H1 (cell line): ENCODE measurements at regions not wholly inside any gene's neighbourhood (a gene's known extent, or its start where the extent isn't known, plus 50 kb on each side); places are given as distances from the start of the nearest gene placed in this dataset.

ENCODE experiments used
- CTCF ChIA-PET: fragments of 300-600 bp; sonication (Branson Sonifier 250); formaldehyde crosslinking; loops from one replicate; lab custom pipeline; 2021; ENCODE audit not compliant: partially characterized antibody; lab: Charles Lee
- POLR2A ChIA-PET: fragments of 300-600 bp; sonication (Branson Sonifier 250); formaldehyde crosslinking; loops from one replicate; lab custom pipeline; 2021; ENCODE audit warnings: inconsistent platforms; ENCODE audit not compliant: partially characterized antibody; lab: Charles Lee
- DNase-seq, 2 experiments: peaks; one replicate each; pipeline versions ENCODE4 v3.0.0 to v3.0.0-alpha.2; 2010 to 2022; ENCODE audit warnings: low spot score in 2 of 2, low read depth in 1 of 2, mixed read lengths in 1 of 2
- FAIRE-seq: peaks from 2 replicates; lab custom pipeline; 2011; peaks lifted over from hg19 to GRCh38; lab: Jason Lieb, UNC
- H2AFZ ChIP-seq: 2 replicates; pipeline ENCODE4 v1.8.1; 2012; ENCODE audit warnings: low read length, inconsistent platforms
- H2AK5ac ChIP-seq: 2 replicates; pipeline ENCODE4 v1.6.1; 2013; ENCODE audit warnings: low read depth, low read length
- H2BK120ac ChIP-seq: replicated peaks from 2 replicates; pipeline ENCODE3; 2013; ENCODE audit warnings: low read depth, low read length, inconsistent platforms
- H2BK12ac ChIP-seq: 2 replicates; pipeline ENCODE4 v1.6.1; 2013; ENCODE audit warnings: low read depth, low read length
- H2BK15ac ChIP-seq: 2 replicates; pipeline ENCODE4 v1.6.1; 2013; ENCODE audit warnings: low read length
- H2BK20ac ChIP-seq: 2 replicates; pipeline ENCODE4 v1.6.1; 2013; ENCODE audit warnings: low read length
- H2BK5ac ChIP-seq: 2 replicates; pipeline ENCODE4 v1.6.1; 2013; ENCODE audit warnings: low read depth, low read length
- H3K14ac ChIP-seq: 2 replicates; pipeline ENCODE4 v1.6.1; 2013; ENCODE audit warnings: inconsistent platforms; ENCODE audit not compliant: insufficient read length
- H3K18ac ChIP-seq: 2 replicates; pipeline ENCODE4 v1.6.1; 2013; ENCODE audit warnings: low read length; ENCODE audit errors: extremely low read depth
- H3K23ac ChIP-seq: 2 replicates; pipeline ENCODE4 v1.6.1; 2013; ENCODE audit warnings: inconsistent platforms; ENCODE audit not compliant: insufficient read length
- H3K23me2 ChIP-seq: 2 replicates; pipeline ENCODE4 v1.6.1; 2013; ENCODE audit warnings: low read depth, low read length
- H3K27ac ChIP-seq: 2 replicates; pipeline ENCODE4 v1.6.1; 2011; ENCODE audit warnings: low read depth, low read length, inconsistent platforms
- H3K27me3 ChIP-seq, 4 experiments: replicated peaks in 1 of 4; 1 replicate in 1 of 4; 2 replicates in 3 of 4; pipeline versions ENCODE4 v1.6.1 to v1.8.1; 2011 to 2013; ENCODE audit warnings: low read length in 3 of 4, mild to moderate bottlenecking in 3 of 4, inconsistent platforms in 2 of 4, mixed read lengths in 2 of 4, moderate library complexity in 1 of 4; ENCODE audit not compliant: control insufficient read depth in 3 of 4, insufficient read depth in 3 of 4; ENCODE audit errors: extremely low read depth in 1 of 4
- H3K36me3 ChIP-seq, 4 experiments: 2 replicates each; pipeline versions ENCODE4 v1.6.1 to v1.8.1; 2011 to 2013; ENCODE audit warnings: mild to moderate bottlenecking in 4 of 4, low read length in 3 of 4, moderate library complexity in 2 of 4, control low read depth in 1 of 4, inconsistent platforms in 1 of 4; ENCODE audit not compliant: insufficient read depth in 4 of 4, control insufficient read depth in 2 of 4
- H3K4ac ChIP-seq: replicated peaks from 2 replicates; pipeline ENCODE3; 2013; ENCODE audit warnings: low read length, low read depth, mixed read lengths, inconsistent platforms; ENCODE audit not compliant: insufficient read length
- H3K4me1 ChIP-seq, 4 experiments: replicated peaks in 1 of 4; 1 replicate in 1 of 4; 2 replicates in 3 of 4; pipeline versions ENCODE4 v1.6.1 to v1.8.1; 2011 to 2013; ENCODE audit warnings: low read length in 3 of 4, inconsistent platforms in 2 of 4, mixed read lengths in 1 of 4; ENCODE audit not compliant: insufficient read depth in 4 of 4, control insufficient read depth in 3 of 4
- H3K4me2 ChIP-seq, 2 experiments: 2 replicates each; pipeline versions ENCODE4 v1.6.1 to v1.8.1; 2011 to 2013; ENCODE audit warnings: low read depth in 2 of 2, low read length in 2 of 2, control low read depth in 1 of 2, inconsistent platforms in 1 of 2, mild to moderate bottlenecking in 1 of 2; ENCODE audit not compliant: insufficient read depth in 1 of 2
- H3K4me3 ChIP-seq, 4 experiments: fragments of 200-600, 300-600 bp in 1 of 4; sonication (generic), shearing (Covaris generic), sonication (Bioruptor Twin) in 1 of 4; 2 replicates each; pipeline versions ENCODE4 v1.5.1 to v1.8.1; 2011 to 2016; ENCODE audit warnings: low read length in 4 of 4, low read depth in 3 of 4, control low read depth in 2 of 4, inconsistent platforms in 2 of 4, mild to moderate bottlenecking in 2 of 4, mixed read lengths in 1 of 4, moderate library complexity in 1 of 4; ENCODE audit not compliant: insufficient read depth in 2 of 4; ENCODE audit errors: extremely low read depth in 1 of 4
- H3K56ac ChIP-seq: replicated peaks from 2 replicates; pipeline ENCODE3; 2013; ENCODE audit warnings: low read depth, mild to moderate bottlenecking, mixed read lengths, low read length, inconsistent platforms; ENCODE audit not compliant: insufficient read length
- H3K79me1 ChIP-seq: 2 replicates; pipeline ENCODE4 v1.6.1; 2013; ENCODE audit warnings: low read depth, low read length, control low read depth
- H3K79me2 ChIP-seq, 2 experiments: 2 replicates each; pipeline versions ENCODE4 v1.6.1 to v1.8.1; 2012 to 2013; ENCODE audit warnings: low read length in 2 of 2, mild to moderate bottlenecking in 2 of 2, inconsistent platforms in 1 of 2; ENCODE audit not compliant: insufficient read depth in 2 of 2, control insufficient read depth in 1 of 2
- H3K9ac ChIP-seq, 4 experiments: replicated peaks in 1 of 4; 1 replicate in 1 of 4; 2 replicates in 3 of 4; pipeline versions ENCODE4 v1.6.1 to v1.8.1; 2011 to 2013; ENCODE audit warnings: low read depth in 3 of 4, low read length in 3 of 4, control low read depth in 2 of 4, mild to moderate bottlenecking in 2 of 4, moderate library complexity in 2 of 4, inconsistent platforms in 1 of 4; ENCODE audit errors: extremely low read depth in 1 of 4
- H3K9me3 ChIP-seq, 2 experiments: 2 replicates each; pipeline versions ENCODE4 v1.6.1 to v1.8.1; 2012 to 2013; ENCODE audit warnings: mild to moderate bottlenecking in 2 of 2, moderate library complexity in 2 of 2, control low read depth in 1 of 2, inconsistent platforms in 1 of 2, low read depth in 1 of 2, low read length in 1 of 2, mixed read lengths in 1 of 2; ENCODE audit not compliant: insufficient read depth in 2 of 2
- H4K20me1 ChIP-seq, 2 experiments: replicated peaks in 1 of 2; 2 replicates each; pipeline versions ENCODE3 to v1.8.1; 2011 to 2013; ENCODE audit warnings: inconsistent platforms in 2 of 2, low read length in 2 of 2, mild to moderate bottlenecking in 1 of 2; ENCODE audit not compliant: insufficient read depth in 2 of 2, control insufficient read depth in 1 of 2
- H4K5ac ChIP-seq: 2 replicates; pipeline ENCODE4 v1.6.1; 2013; ENCODE audit warnings: low read length, low read depth, mixed read lengths, inconsistent platforms; ENCODE audit not compliant: insufficient read length
- H4K8ac ChIP-seq: 2 replicates; pipeline ENCODE4 v1.8.0; 2013; ENCODE audit warnings: mild to moderate bottlenecking, moderate library complexity, low read length, inconsistent platforms; ENCODE audit not compliant: insufficient read depth; ENCODE audit errors: extremely low read depth
- H4K91ac ChIP-seq: replicated peaks from 2 replicates; pipeline ENCODE3; 2013; ENCODE audit warnings: low read length, mixed read lengths, inconsistent platforms; ENCODE audit not compliant: insufficient read length
- CBX8 ChIP-seq: fragments of 300-800, 300-1000 bp; sonication (generic); IDR thresholded peaks from 2 replicates; pipeline ENCODE4 v1.7.1; 2016; ENCODE audit warnings: low read depth, low read length, borderline replicate concordance
- CEBPB ChIP-seq: IDR thresholded peaks from 2 replicates; pipeline ENCODE4 v1.6.1; 2012; ENCODE audit warnings: low read depth, low read length
- HDAC2 ChIP-seq, 2 experiments: fragments of 300-600 bp in 1 of 2; sonication (generic) in 1 of 2; IDR thresholded peaks; 2 replicates each; pipeline ENCODE4 v1.6.1; 2011 to 2012; ENCODE audit warnings: low read depth in 2 of 2, low read length in 2 of 2, mild to moderate bottlenecking in 2 of 2, moderate library complexity in 2 of 2, borderline replicate concordance in 1 of 2, inconsistent platforms in 1 of 2
- HDAC6 ChIP-seq: IDR thresholded peaks from one replicate; pipeline ENCODE4 v1.7.1; 2012; ENCODE audit warnings: low read depth, mild to moderate bottlenecking, inconsistent platforms, low read length, moderate library complexity
- MAX ChIP-seq: IDR thresholded peaks from 2 replicates; pipeline ENCODE4 v1.6.1; 2012; ENCODE audit warnings: inconsistent platforms
- POLR2A ChIP-seq, 2 experiments: IDR thresholded peaks; 1 replicate in 1 of 2; 2 replicates in 1 of 2; pipeline ENCODE4 v1.6.1; 2011; ENCODE audit warnings: low read depth in 2 of 2, low read length in 2 of 2, mild to moderate bottlenecking in 2 of 2; ENCODE audit errors: control extremely low read depth in 1 of 2
- RAD21 ChIP-seq, 2 experiments: IDR thresholded peaks in 1 of 2; conservative IDR thresholded peaks in 1 of 2; 2 replicates each; pipeline ENCODE4 v1.6.1; 2011; ENCODE audit warnings: low read depth in 2 of 2, low read length in 2 of 2, improper control_type of control experiment in 1 of 2, inconsistent platforms in 1 of 2, mild to moderate bottlenecking in 1 of 2, moderate library complexity in 1 of 2
- RFX5 ChIP-seq: IDR thresholded peaks from 2 replicates; pipeline ENCODE4 v1.6.1; 2011; ENCODE audit warnings: low read depth, low read length, improper control_type of control experiment, borderline replicate concordance
- YY1 ChIP-seq: IDR thresholded peaks from 2 replicates; pipeline ENCODE4 v1.6.1; 2011; ENCODE audit warnings: low read depth, mild to moderate bottlenecking, low read length
- WGBS, 2 experiments: shearing (Covaris generic) in 1 of 2; methylation state at CpG; one replicate each; pipeline versions ENCODE4 v1.1.6 to v1.1.7; 2013 to 2015; ENCODE audit warnings: low lambda C conversion rate in 2 of 2, mixed read lengths in 2 of 2, inconsistent platforms in 1 of 2, low coverage in 1 of 2, missing lambda C conversion rate in 1 of 2; ENCODE audit not compliant: insufficient replicate concordance in 2 of 2, insufficient coverage in 1 of 2, insufficient read length in 1 of 2; ENCODE audit errors: extremely low coverage in 1 of 2, missing lambda C conversion rate in 1 of 2; 5-methylcytosine and 5-hydroxymethylcytosine counted together

GRCh38 chr5:4440536-4440935 is 699.6 kb upstream of the ADAMTS16 start:
- no peak overlapping the region for H2AFZ ChIP-seq
- H3K36me3 ChIP-seq, result no peaks in the 10 kb centered on the region
- no peaks in the 10 kb centered on the region for H3K79me2 ChIP-seq
- no peak overlapping the region for H3K4ac ChIP-seq
- H2BK12ac ChIP-seq, result no peak overlapping the region
- no peaks in the 10 kb centered on the region for H3K27me3 ChIP-seq
- no peaks in the 10 kb centered on the region for H3K9me3 ChIP-seq
- no peak overlapping the region for H3K4me2 ChIP-seq
- no peak for DNase-seq
- FAIRE-seq, result no peak
- ChIA-PET CTCF (no interaction called here), POLR2A (no interaction called here)
- no peaks in the 10 kb centered on the region; the same call in 1 of the 2 replicates for H3K23me2 ChIP-seq
- no peak overlapping the region for H4K91ac ChIP-seq
- no peak overlapping the region for H4K8ac ChIP-seq
- H2BK5ac ChIP-seq, result no peak overlapping the region
- no peak overlapping the region for H3K27ac ChIP-seq
- H2BK120ac ChIP-seq, result no peak overlapping the region
- H3K4me3 ChIP-seq, result no peak overlapping the region
- no peak overlapping the region for H2BK15ac ChIP-seq
- no peak overlapping the region for H2AK5ac ChIP-seq
- H3K56ac ChIP-seq, result no peak overlapping the region
- no peak overlapping the region for H4K5ac ChIP-seq
- TF ChIP-seq CEBPB (no peak), POLR2A (IDR thresholded peaks at IDR 0.05; ENCODE audit: control extremely low read depth in 1 of 2, low read depth in 2 of 2, low read length in 2 of 2) (no peak), CBX8 (no peak), HDAC2 (IDR thresholded peaks at IDR 0.05; ENCODE audit: borderline replicate concordance in 1 of 2, low read depth in 2 of 2, low read length in 2 of 2) (no peak), RFX5 (no peak), RAD21 (IDR thresholded peaks at IDR 0.05 in 1 of 2, conservative IDR thresholded peaks at IDR 0.05 in 1 of 2; ENCODE audit: low read depth in 2 of 2, low read length in 2 of 2) (no peak), MAX (no peak), YY1 (no peak), HDAC6 (no peak)
- no peaks in the 10 kb centered on the region for H3K79me1 ChIP-seq
- 93% methylated on average over 2 of the region's 2 CpGs; no CpG with 5 or more reads in 1 of the 2 experiments for WGBS, 2 experiments
- H3K4me1 ChIP-seq, result no peaks in the 10 kb centered on the region
- no peak overlapping the region for H3K23ac ChIP-seq
- H3K18ac ChIP-seq, result no peak overlapping the region
- H2BK20ac ChIP-seq, result no peak overlapping the region
- H3K14ac ChIP-seq, result no peak overlapping the region
- no peak overlapping the region for H3K9ac ChIP-seq
- H4K20me1 ChIP-seq, result no peaks in the 10 kb centered on the region
